ENCODE measurements at regions not wholly inside any gene's neighbourhood (a gene's known extent, or its start where the extent isn't known, plus 50 kb on each side); places are given as distances from the start of the nearest gene placed in this dataset.

GRCh38 chr5:28253431-28253830 is 1215.0 kb upstream of the CDH9 start:
- no peak for TF ChIP-seq CTCF (conservative IDR thresholded peaks at IDR 0.05; ENCODE audit: low read depth in 2 of 2)
- no peak for TF ChIP-seq EZH2 (IDR thresholded peaks at IDR 0.05; ENCODE audit: low read depth, unreplicated experiment)
- no peak for TF ChIP-seq POLR2AphosphoS5 (IDR thresholded peaks at IDR 0.05; ENCODE audit: low read depth)
- no peak for TF ChIP-seq STAT1 (IDR thresholded peaks at IDR 0.05; ENCODE audit: unreplicated experiment)
- TF ChIP-seq ZNF114 (CRISPR knock-in tag; IDR thresholded peaks at IDR 0.05) = no peak
- no peak for TF ChIP-seq REST (IDR thresholded peaks at IDR 0.05; ENCODE audit: unreplicated experiment)
- no peak for TF ChIP-seq ZNF331 (CRISPR knock-in tag; IDR thresholded peaks at IDR 0.05; ENCODE audit: low read depth)
- TF ChIP-seq JUNB (IDR thresholded peaks at IDR 0.05; ENCODE audit: unreplicated experiment) = no peak
- no peak for TF ChIP-seq ZNF462 (CRISPR knock-in tag; IDR thresholded peaks at IDR 0.05)
- no peak for TF ChIP-seq CREB1 (CRISPR knock-in tag; IDR thresholded peaks at IDR 0.05; ENCODE audit: low read depth)

All from GM23338 (cell line).